Natural killer cell treated with Interleukin-12 subunit alpha and Interleukin-12 subunit beta and Interleukin-15 and Interleukin-18, amount 100 ng/mL, for 72 hours (primary cell): ENCODE measurements at regions not wholly inside any gene's neighbourhood (a gene's known extent, or its start where the extent isn't known, plus 50 kb on each side); places are given as distances from the start of the nearest gene placed in this dataset.
A peak's percentile ranks its signal among the peaks of the same experiment; 100 is the strongest.
"Not testable (repeated sequence)": the region's sequence is repeated elsewhere in the genome, so short reads cannot be mapped to it uniquely, and the experiment has no call there.

Source experiments
- ATAC-seq, 2 donors: fragments of 150-1000 bp; cut with Tn5 transposase in 1 of 2; sonication (Bioruptor Pico), chemical (Tn5 transposase) in 1 of 2; 2 replicates each; pipeline ENCODE4 v1.10.0; 2021
- DNase-seq: peaks from one replicate; pipeline ENCODE4 v3.0.0; 2022; ENCODE audit warnings: low spot score
- H3K27ac Mint-ChIP-seq, 2 donors: 1 replicate in 1 of 2; 2 replicates in 1 of 2; pipeline ENCODE4 v1.8.0; 2022; ENCODE audit warnings: mixed read lengths in 2 of 2, mild to moderate bottlenecking in 1 of 2, moderate library complexity in 1 of 2
- H3K27me3 Mint-ChIP-seq, 2 donors: 1 replicate in 1 of 2; 2 replicates in 1 of 2; pipeline ENCODE4 v1.8.0; 2022; ENCODE audit warnings: mixed read lengths in 2 of 2
- H3K36me3 Mint-ChIP-seq: one replicate; pipeline ENCODE4 v1.8.0; 2022; ENCODE audit warnings: mixed read lengths
- H3K4me1 Mint-ChIP-seq, 2 donors: 1 replicate in 1 of 2; 2 replicates in 1 of 2; pipeline ENCODE4 v1.8.0; 2022; ENCODE audit warnings: low read depth in 2 of 2, mixed read lengths in 2 of 2, mild to moderate bottlenecking in 1 of 2
- H3K4me3 Mint-ChIP-seq: one replicate; pipeline ENCODE4 v1.8.0; 2022; ENCODE audit warnings: mixed read lengths
- H3K9me3 Mint-ChIP-seq: 2 replicates; pipeline ENCODE4 v1.8.0; 2022; ENCODE audit warnings: mixed read lengths

- Mint-ChIP-seq H3K4me1 (no peaks in the 10 kb centered on the region), H3K27ac (no peak overlapping the region), H3K36me3 (no peaks in the 10 kb centered on the region), H3K9me3 (peaks cover 6% of the 10 kb centered on the region), H3K27me3 (no peaks in the 10 kb centered on the region), H3K4me3 (no peak overlapping the region)
- ATAC-seq = no peak
- DNase-seq = no peak
These were observed 221.6 kb downstream of the NR2F1-AS1 start for GRCh38 chr5:93359296-93359959.

GRCh38 chr5:93358176-93358575 lies 222.8 kb downstream of the NR2F1-AS1 start:
- Mint-ChIP-seq H3K4me3 (no peak overlapping the region), H3K4me1 (no peaks in the 10 kb centered on the region), H3K9me3 (peaks cover 6% of the 10 kb centered on the region), H3K27me3 (no peaks in the 10 kb centered on the region), H3K27ac (no peak overlapping the region), H3K36me3 (no peaks in the 10 kb centered on the region)
- no peak for DNase-seq
- no peak for ATAC-seq

GRCh38 chr5:93357686-93358085 lies 223.3 kb downstream of the NR2F1-AS1 start:
- H3K9me3 Mint-ChIP-seq = peaks cover 6% of the 10 kb centered on the region
- H3K36me3 Mint-ChIP-seq = no peaks in the 10 kb centered on the region
- H3K4me1 Mint-ChIP-seq = no peaks in the 10 kb centered on the region
- H3K4me3 Mint-ChIP-seq = no peak overlapping the region
- ATAC-seq (no peak), DNase-seq (no peak)
- H3K27me3 Mint-ChIP-seq = no peaks in the 10 kb centered on the region
- no peak overlapping the region for H3K27ac Mint-ChIP-seq

- Mint-ChIP-seq H3K9me3 (peaks cover 9% of the 10 kb centered on the region), H3K4me3 (no peak overlapping the region), H3K4me1 (no peaks in the 10 kb centered on the region), H3K36me3 (no peaks in the 10 kb centered on the region), H3K27me3 (no peaks in the 10 kb centered on the region), H3K27ac (no peak overlapping the region)
- DNase-seq (no peak), ATAC-seq (no peak)
These were observed 225.3 kb downstream of the NR2F1-AS1 start for GRCh38 chr5:93355691-93356090.

- Mint-ChIP-seq H3K9me3 (peaks cover 7% of the 10 kb centered on the region), H3K4me3 (no peak overlapping the region), H3K27me3 (no peaks in the 10 kb centered on the region), H3K27ac (no peak overlapping the region), H3K4me1 (no peaks in the 10 kb centered on the region), H3K36me3 (no peaks in the 10 kb centered on the region)
- DNase-seq (no peak), ATAC-seq (no peak)
These were observed 228.8 kb downstream of the NR2F1-AS1 start for GRCh38 chr5:93352186-93352585.

- peaks cover 10% of the 10 kb centered on the region for H3K9me3 Mint-ChIP-seq
- ATAC-seq (no peak), DNase-seq (no peak)
- no peaks in the 10 kb centered on the region for H3K4me1 Mint-ChIP-seq
- no peaks in the 10 kb centered on the region for H3K36me3 Mint-ChIP-seq
- no peaks in the 10 kb centered on the region for H3K27me3 Mint-ChIP-seq
- no peak overlapping the region for H3K4me3 Mint-ChIP-seq
- H3K27ac Mint-ChIP-seq = no peak overlapping the region
These were observed 231.4 kb downstream of the NR2F1-AS1 start for GRCh38 chr5:93349613-93350012.

GRCh38 chr5:93348231-93348630 lies 232.8 kb downstream of the NR2F1-AS1 start:
- DNase-seq (no peak), ATAC-seq (no peak)
- no peaks in the 10 kb centered on the region for H3K4me1 Mint-ChIP-seq
- no peaks in the 10 kb centered on the region for H3K27me3 Mint-ChIP-seq
- H3K4me3 Mint-ChIP-seq = no peak overlapping the region
- H3K9me3 Mint-ChIP-seq = peaks cover 10% of the 10 kb centered on the region
- no peak overlapping the region for H3K27ac Mint-ChIP-seq
- no peaks in the 10 kb centered on the region for H3K36me3 Mint-ChIP-seq

GRCh38 chr5:93346850-93347249 lies 234.2 kb downstream of the NR2F1-AS1 start:
- not testable (repeated sequence) for H3K27me3 Mint-ChIP-seq, DNase-seq, H3K9me3 Mint-ChIP-seq, H3K4me3 Mint-ChIP-seq, H3K27ac Mint-ChIP-seq, ATAC-seq, H3K4me1 Mint-ChIP-seq, H3K36me3 Mint-ChIP-seq

GRCh38 chr5:93346301-93346700 lies 234.7 kb downstream of the NR2F1-AS1 start:
- H3K27me3 Mint-ChIP-seq = no peaks in the 10 kb centered on the region
- no peak overlapping the region for H3K4me3 Mint-ChIP-seq
- H3K4me1 Mint-ChIP-seq = no peaks in the 10 kb centered on the region
- ATAC-seq (no peak), DNase-seq (no peak)
- H3K9me3 Mint-ChIP-seq = peaks cover 7% of the 10 kb centered on the region
- no peak overlapping the region for H3K27ac Mint-ChIP-seq
- no peaks in the 10 kb centered on the region for H3K36me3 Mint-ChIP-seq

GRCh38 chr5:93343570-93343969 lies 237.4 kb downstream of the NR2F1-AS1 start:
- Mint-ChIP-seq H3K4me3 (no peak overlapping the region), H3K27me3 (no peaks in the 10 kb centered on the region), H3K9me3 (peaks cover 11% of the 10 kb centered on the region), H3K27ac (no peak overlapping the region), H3K36me3 (no peaks in the 10 kb centered on the region), H3K4me1 (no peaks in the 10 kb centered on the region)
- ATAC-seq = peak in 1 of 2 donors; percentile 13
- no peak for DNase-seq

- Mint-ChIP-seq H3K4me1 (no peaks in the 10 kb centered on the region), H3K27ac (no peak overlapping the region), H3K36me3 (no peaks in the 10 kb centered on the region), H3K9me3 (peaks cover 11% of the 10 kb centered on the region), H3K27me3 (no peaks in the 10 kb centered on the region), H3K4me3 (no peak overlapping the region)
- ATAC-seq (no peak), DNase-seq (no peak)
These were observed 238.4 kb downstream of the NR2F1-AS1 start for GRCh38 chr5:93342563-93343061.

GRCh38 chr5:93340881-93341280 lies 240.1 kb downstream of the NR2F1-AS1 start:
- ATAC-seq (no peak), DNase-seq (no peak)
- Mint-ChIP-seq H3K27ac (no peak overlapping the region), H3K4me1 (no peaks in the 10 kb centered on the region), H3K4me3 (no peak overlapping the region), H3K27me3 (no peaks in the 10 kb centered on the region), H3K9me3 (peaks cover 14% of the 10 kb centered on the region), H3K36me3 (no peaks in the 10 kb centered on the region)

- no peaks in the 10 kb centered on the region for H3K27me3 Mint-ChIP-seq
- no peak overlapping the region for H3K27ac Mint-ChIP-seq
- peaks cover 14% of the 10 kb centered on the region for H3K9me3 Mint-ChIP-seq
- no peaks in the 10 kb centered on the region for H3K4me1 Mint-ChIP-seq
- H3K36me3 Mint-ChIP-seq = no peaks in the 10 kb centered on the region
- no peak overlapping the region for H3K4me3 Mint-ChIP-seq
- ATAC-seq (no peak), DNase-seq (no peak)
These were observed 243.9 kb downstream of the NR2F1-AS1 start for GRCh38 chr5:93337138-93337537.

GRCh38 chr5:93336330-93337110 lies 244.5 kb downstream of the NR2F1-AS1 start:
- no peak for ATAC-seq
- H3K4me3 Mint-ChIP-seq = no peak overlapping the region
- no peak for DNase-seq
- H3K27ac Mint-ChIP-seq = no peak overlapping the region
- H3K27me3 Mint-ChIP-seq = no peaks in the 10 kb centered on the region
- no peaks in the 10 kb centered on the region for H3K4me1 Mint-ChIP-seq
- H3K9me3 Mint-ChIP-seq = peaks cover 14% of the 10 kb centered on the region
- H3K36me3 Mint-ChIP-seq = no peaks in the 10 kb centered on the region
